HEK293 (cell line): ENCODE measurements at regions not wholly inside any gene's neighbourhood (a gene's known extent, or its start where the extent isn't known, plus 50 kb on each side); places are given as distances from the start of the nearest gene placed in this dataset.

Experiments used
- CTCF ChIA-PET: fragments of 350-600 bp; formaldehyde crosslinking; extraction: SDS; loops from one replicate; lab custom pipeline; 2021; ENCODE audit warnings: antibody characterized with exemption; lab: Yijun Ruan, JAX
- POLR2A ChIA-PET: fragments of 300-600 bp; formaldehyde crosslinking; extraction: SDS; loops from one replicate; lab custom pipeline; 2020; ENCODE audit warnings: antibody characterized with exemption, inconsistent platforms; lab: Yijun Ruan, JAX
- H3K27ac ChIP-seq: fragments of 200-500 bp; sonication (Bioruptor generic); 2 replicates; pipeline ENCODE4 v1.5.1; 2014; ENCODE audit warnings: low read depth, low read length, control low read depth, inconsistent platforms; ENCODE audit errors: extremely low read depth
- H3K36me3 ChIP-seq, 2 experiments: fragments of 200-500 bp in 1 of 2; sonication (Bioruptor generic) in 1 of 2; 1 replicate in 1 of 2; 2 replicates in 1 of 2; pipeline ENCODE4 v1.5.1; 2014 to 2017; ENCODE audit warnings: inconsistent platforms in 2 of 2, low read length in 2 of 2; ENCODE audit not compliant: control insufficient read depth in 2 of 2, insufficient read depth in 1 of 2
- H3K4me1 ChIP-seq: fragments of 200-500 bp; sonication (Bioruptor generic); 2 replicates; pipeline ENCODE4 v1.5.1; 2014; ENCODE audit warnings: mild to moderate bottlenecking, low read length, inconsistent platforms; ENCODE audit not compliant: control insufficient read depth, insufficient read depth
- H3K4me3 ChIP-seq: 2 replicates; pipeline ENCODE4 v1.5.1; 2011; ENCODE audit warnings: low read depth, mild to moderate bottlenecking, control low read depth, low read length, moderate library complexity
- H3K9me3 ChIP-seq: fragments of 200-500 bp; sonication (Bioruptor generic); 2 replicates; pipeline ENCODE4 v1.5.1; 2014; ENCODE audit warnings: low read depth, low read length, inconsistent platforms; ENCODE audit not compliant: control insufficient read depth, insufficient read depth
- BCL11B ChIP-seq: fragments of 450-650 bp; formaldehyde crosslinking; IDR thresholded peaks from 2 replicates; pipeline ENCODE4 v1.5.1; 2016; ENCODE audit warnings: low read depth, missing biosample characterization, missing genetic modification characterization
- EGR2 ChIP-seq: fragments of 450-650 bp; formaldehyde crosslinking; IDR thresholded peaks from 2 replicates; pipeline ENCODE4 v1.5.1; 2016; ENCODE audit warnings: low read depth, missing biosample characterization, missing genetic modification characterization
- KLF10 ChIP-seq: fragments of 450-650 bp; IDR thresholded peaks from 2 replicates; pipeline ENCODE4 v1.5.1; 2018; ENCODE audit warnings: missing biosample characterization, mild to moderate bottlenecking, missing genetic modification characterization
- PRDM1 ChIP-seq: fragments of 450-650 bp; formaldehyde crosslinking; IDR thresholded peaks from 2 replicates; pipeline ENCODE4; 2016; ENCODE audit warnings: missing biosample characterization, missing genetic modification characterization
- ZBTB7A ChIP-seq: fragments of 450-650 bp; formaldehyde crosslinking; IDR thresholded peaks from 2 replicates; pipeline ENCODE4 v1.5.1; 2016; ENCODE audit warnings: low read depth, missing biosample characterization, missing genetic modification characterization
- ZNF16 ChIP-seq: fragments of 450-650 bp; formaldehyde crosslinking; IDR thresholded peaks from 2 replicates; pipeline ENCODE4 v1.5.1; 2016; ENCODE audit warnings: low read depth, missing biosample characterization, missing genetic modification characterization
- ZNF175 ChIP-seq: fragments of 450-650 bp; formaldehyde crosslinking; IDR thresholded peaks from 2 replicates; pipeline ENCODE4 v1.5.1; 2016; ENCODE audit warnings: missing biosample characterization, missing genetic modification characterization
- ZNF335 ChIP-seq: fragments of 450-650 bp; formaldehyde crosslinking; conservative IDR thresholded peaks from 2 replicates; pipeline ENCODE4 v1.5.1; 2016; ENCODE audit warnings: missing biosample characterization, missing genetic modification characterization
- ZNF501 ChIP-seq: fragments of 450-650 bp; formaldehyde crosslinking; IDR thresholded peaks from 2 replicates; pipeline ENCODE4 v1.5.1; 2016; ENCODE audit warnings: missing biosample characterization, missing genetic modification characterization
- ZNF585B ChIP-seq: fragments of 450-650 bp; formaldehyde crosslinking; IDR thresholded peaks from 2 replicates; pipeline ENCODE4 v1.5.1; 2016; ENCODE audit warnings: missing biosample characterization, missing genetic modification characterization
- ZNF626 ChIP-seq: fragments of 450-650 bp; sonication (Bioruptor Pico); formaldehyde crosslinking; IDR thresholded peaks from 2 replicates; pipeline ENCODE4 v1.5.1; 2018; ENCODE audit warnings: missing biosample characterization, missing genetic modification characterization, inconsistent platforms
- ZNF843 ChIP-seq: fragments of 450-650 bp; formaldehyde crosslinking; IDR thresholded peaks from 2 replicates; pipeline ENCODE4 v1.5.1; 2016; ENCODE audit warnings: missing biosample characterization, missing genetic modification characterization
- TF ChIP-seq, protein P1 (sequence below): fragments of 450-650 bp; formaldehyde crosslinking; IDR thresholded peaks from 2 replicates; pipeline ENCODE4 v1.5.1; 2016; ENCODE audit warnings: missing biosample characterization, missing genetic modification characterization
- TF ChIP-seq, protein P2 (sequence below): fragments of 450-650 bp; formaldehyde crosslinking; IDR thresholded peaks from 2 replicates; pipeline ENCODE4 v1.5.1; 2016; ENCODE audit warnings: missing biosample characterization, missing genetic modification characterization
- TF ChIP-seq, protein P3 (sequence below): fragments of 450-650 bp; formaldehyde crosslinking; IDR thresholded peaks from 2 replicates; pipeline ENCODE4 v1.5.1; 2016; ENCODE audit warnings: missing biosample characterization, missing genetic modification characterization
- TF ChIP-seq, protein P4 (sequence below): fragments of 450-650 bp; formaldehyde crosslinking; IDR thresholded peaks from 2 replicates; pipeline ENCODE4 v1.5.1; 2016; ENCODE audit warnings: missing biosample characterization, missing genetic modification characterization
- TF ChIP-seq, protein P5 (sequence below): fragments of 450-650 bp; formaldehyde crosslinking; IDR thresholded peaks from 2 replicates; pipeline ENCODE4 v1.5.1; 2017; ENCODE audit warnings: missing biosample characterization, mild to moderate bottlenecking, missing genetic modification characterization, moderate library complexity

DNA sequence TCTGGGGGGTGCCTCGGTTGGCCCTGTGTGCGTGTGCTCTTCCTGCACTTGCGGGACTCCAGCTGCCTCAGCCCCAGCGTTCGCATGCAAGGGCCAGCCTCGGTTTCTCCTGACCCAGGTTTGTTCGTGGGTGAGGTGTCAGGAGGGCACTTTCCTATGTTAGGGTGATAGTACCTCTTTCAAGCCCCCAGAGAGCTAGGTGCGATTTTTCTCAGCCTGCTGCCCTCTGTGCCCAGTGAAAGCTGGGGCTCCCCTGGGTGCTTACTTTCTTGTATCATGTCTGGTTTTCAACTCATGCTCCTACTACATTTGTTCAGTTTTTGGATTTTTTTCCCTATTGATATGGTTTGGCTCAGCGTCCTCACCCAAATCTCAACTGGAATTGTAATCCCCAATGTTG is 289.2 kb downstream of the TEX29 start (continued):
- TF ChIP-seq, protein P1, sequence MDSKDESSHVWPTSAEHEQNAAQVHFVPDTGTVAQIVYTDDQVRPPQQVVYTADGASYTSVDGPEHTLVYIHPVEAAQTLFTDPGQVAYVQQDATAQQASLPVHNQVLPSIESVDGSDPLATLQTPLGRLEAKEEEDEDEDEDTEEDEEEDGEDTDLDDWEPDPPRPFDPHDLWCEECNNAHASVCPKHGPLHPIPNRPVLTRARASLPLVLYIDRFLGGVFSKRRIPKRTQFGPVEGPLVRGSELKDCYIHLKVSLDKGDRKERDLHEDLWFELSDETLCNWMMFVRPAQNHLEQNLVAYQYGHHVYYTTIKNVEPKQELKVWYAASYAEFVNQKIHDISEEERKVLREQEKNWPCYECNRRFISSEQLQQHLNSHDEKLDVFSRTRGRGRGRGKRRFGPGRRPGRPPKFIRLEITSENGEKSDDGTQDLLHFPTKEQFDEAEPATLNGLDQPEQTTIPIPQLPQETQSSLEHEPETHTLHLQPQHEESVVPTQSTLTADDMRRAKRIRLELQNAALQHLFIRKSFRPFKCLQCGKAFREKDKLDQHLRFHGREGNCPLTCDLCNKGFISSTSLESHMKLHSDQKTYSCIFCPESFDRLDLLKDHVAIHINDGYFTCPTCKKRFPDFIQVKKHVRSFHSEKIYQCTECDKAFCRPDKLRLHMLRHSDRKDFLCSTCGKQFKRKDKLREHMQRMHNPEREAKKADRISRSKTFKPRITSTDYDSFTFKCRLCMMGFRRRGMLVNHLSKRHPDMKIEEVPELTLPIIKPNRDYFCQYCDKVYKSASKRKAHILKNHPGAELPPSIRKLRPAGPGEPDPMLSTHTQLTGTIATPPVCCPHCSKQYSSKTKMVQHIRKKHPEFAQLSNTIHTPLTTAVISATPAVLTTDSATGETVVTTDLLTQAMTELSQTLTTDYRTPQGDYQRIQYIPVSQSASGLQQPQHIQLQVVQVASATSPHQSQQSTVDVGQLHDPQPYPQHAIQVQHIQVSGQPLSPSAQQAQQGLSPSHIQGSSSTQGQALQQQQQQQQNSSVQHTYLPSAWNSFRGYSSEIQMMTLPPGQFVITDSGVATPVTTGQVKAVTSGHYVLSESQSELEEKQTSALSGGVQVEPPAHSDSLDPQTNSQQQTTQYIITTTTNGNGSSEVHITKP (tag by site-specific recombination) = no peak

DNA sequence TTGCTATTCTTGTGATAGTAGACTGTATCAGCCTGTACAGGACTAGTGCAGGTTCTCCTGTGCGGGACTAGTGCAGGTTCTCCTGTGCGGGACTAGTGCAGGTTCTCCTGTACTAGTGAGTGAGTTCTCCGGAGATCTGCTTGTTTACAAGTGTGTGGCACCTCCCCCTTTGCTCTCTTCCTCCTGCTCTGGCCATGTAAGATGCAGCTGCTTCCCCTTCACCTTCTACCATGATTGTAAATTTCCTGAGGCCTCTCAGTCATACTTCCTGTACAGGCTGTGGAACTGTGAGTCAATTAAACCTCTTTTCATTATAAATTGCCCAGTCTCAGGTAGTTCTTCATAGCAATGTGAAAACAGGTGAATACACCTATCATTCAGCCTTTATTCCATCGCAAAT is 289.6 kb downstream of the TEX29 start:
- ChIA-PET CTCF (no interaction called here), POLR2A (no interaction called here)
- H3K27ac ChIP-seq = no peak overlapping the region
- H3K4me3 ChIP-seq = no peak overlapping the region
- no peaks in the 10 kb centered on the region for H3K36me3 ChIP-seq
- H3K9me3 ChIP-seq = no peaks in the 10 kb centered on the region
- TF ChIP-seq, protein P2, sequence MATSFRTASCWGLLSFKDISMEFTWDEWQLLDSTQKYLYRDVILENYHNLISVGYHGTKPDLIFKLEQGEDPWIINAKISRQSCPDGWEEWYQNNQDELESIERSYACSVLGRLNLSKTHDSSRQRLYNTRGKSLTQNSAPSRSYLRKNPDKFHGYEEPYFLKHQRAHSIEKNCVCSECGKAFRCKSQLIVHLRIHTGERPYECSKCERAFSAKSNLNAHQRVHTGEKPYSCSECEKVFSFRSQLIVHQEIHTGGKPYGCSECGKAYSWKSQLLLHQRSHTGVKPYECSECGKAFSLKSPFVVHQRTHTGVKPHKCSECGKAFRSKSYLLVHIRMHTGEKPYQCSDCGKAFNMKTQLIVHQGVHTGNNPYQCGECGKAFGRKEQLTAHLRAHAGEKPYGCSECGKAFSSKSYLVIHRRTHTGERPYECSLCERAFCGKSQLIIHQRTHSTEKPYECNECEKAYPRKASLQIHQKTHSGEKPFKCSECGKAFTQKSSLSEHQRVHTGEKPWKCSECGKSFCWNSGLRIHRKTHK (tag by site-specific recombination) = no peak
- no peak for TF ChIP-seq ZNF843 (tag by site-specific recombination)
- TF ChIP-seq ZNF501 (tag by site-specific recombination) = no peak
- TF ChIP-seq ZNF175 (tag by site-specific recombination) = no peak
- no peak for TF ChIP-seq EGR2
- no peak for TF ChIP-seq ZNF626 (tag by site-specific recombination)
- TF ChIP-seq BCL11B (tag by site-specific recombination) = no peak
- no peak for TF ChIP-seq KLF10 (tag by site-specific recombination)
- TF ChIP-seq, protein P3, sequence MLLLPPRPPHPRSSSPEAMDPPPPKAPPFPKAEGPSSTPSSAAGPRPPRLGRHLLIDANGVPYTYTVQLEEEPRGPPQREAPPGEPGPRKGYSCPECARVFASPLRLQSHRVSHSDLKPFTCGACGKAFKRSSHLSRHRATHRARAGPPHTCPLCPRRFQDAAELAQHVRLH (tag by site-specific recombination) = no peak
- no peak for TF ChIP-seq ZNF16
- TF ChIP-seq, protein P4, sequence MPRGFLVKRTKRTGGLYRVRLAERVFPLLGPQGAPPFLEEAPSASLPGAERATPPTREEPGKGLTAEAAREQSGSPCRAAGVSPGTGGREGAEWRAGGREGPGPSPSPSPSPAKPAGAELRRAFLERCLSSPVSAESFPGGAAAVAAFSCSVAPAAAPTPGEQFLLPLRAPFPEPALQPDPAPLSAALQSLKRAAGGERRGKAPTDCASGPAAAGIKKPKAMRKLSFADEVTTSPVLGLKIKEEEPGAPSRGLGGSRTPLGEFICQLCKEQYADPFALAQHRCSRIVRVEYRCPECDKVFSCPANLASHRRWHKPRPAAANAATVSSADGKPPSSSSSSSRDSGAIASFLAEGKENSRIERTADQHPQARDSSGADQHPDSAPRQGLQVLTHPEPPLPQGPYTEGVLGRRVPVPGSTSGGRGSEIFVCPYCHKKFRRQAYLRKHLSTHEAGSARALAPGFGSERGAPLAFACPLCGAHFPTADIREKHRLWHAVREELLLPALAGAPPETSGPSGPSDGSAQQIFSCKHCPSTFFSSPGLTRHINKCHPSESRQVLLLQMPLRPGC (tag by site-specific recombination) = no peak
- TF ChIP-seq ZNF335 (tag by site-specific recombination) = no peak
- TF ChIP-seq, protein P5, sequence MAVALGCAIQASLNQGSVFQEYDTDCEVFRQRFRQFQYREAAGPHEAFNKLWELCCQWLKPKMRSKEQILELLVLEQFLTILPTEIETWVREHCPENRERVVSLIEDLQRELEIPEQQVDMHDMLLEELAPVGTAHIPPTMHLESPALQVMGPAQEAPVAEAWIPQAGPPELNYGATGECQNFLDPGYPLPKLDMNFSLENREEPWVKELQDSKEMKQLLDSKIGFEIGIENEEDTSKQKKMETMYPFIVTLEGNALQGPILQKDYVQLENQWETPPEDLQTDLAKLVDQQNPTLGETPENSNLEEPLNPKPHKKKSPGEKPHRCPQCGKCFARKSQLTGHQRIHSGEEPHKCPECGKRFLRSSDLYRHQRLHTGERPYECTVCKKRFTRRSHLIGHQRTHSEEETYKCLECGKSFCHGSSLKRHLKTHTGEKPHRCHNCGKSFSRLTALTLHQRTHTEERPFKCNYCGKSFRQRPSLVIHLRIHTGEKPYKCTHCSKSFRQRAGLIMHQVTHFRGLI (tag by site-specific recombination) = no peak
- no peak for TF ChIP-seq PRDM1 (tag by site-specific recombination)
- TF ChIP-seq ZNF585B = no peak
- no peak for TF ChIP-seq ZBTB7A (tag by site-specific recombination)
- no peaks in the 10 kb centered on the region for H3K4me1 ChIP-seq
